H1 (cell line): ENCODE measurements at regions not wholly inside any gene's neighbourhood (a gene's known extent, or its start where the extent isn't known, plus 50 kb on each side); places are given as distances from the start of the nearest gene placed in this dataset.

Experiments used
- ATF3 ChIP-seq: IDR thresholded peaks from 2 replicates; pipeline ENCODE4 v1.6.1; 2011; ENCODE audit warnings: low read depth, mild to moderate bottlenecking, low read length; ENCODE audit not compliant: insufficient read depth
- BRCA1 ChIP-seq: IDR thresholded peaks from 2 replicates; pipeline ENCODE4 v1.6.1; 2012; ENCODE audit warnings: low read depth, low read length, improper control_type of control experiment
- CHD7 ChIP-seq: fragments of 300-600 bp; sonication (generic); IDR thresholded peaks from 2 replicates; pipeline ENCODE4 v1.7.1; 2012; ENCODE audit warnings: low read length, moderate library complexity, mild to moderate bottlenecking, inconsistent platforms; ENCODE audit not compliant: insufficient replicate concordance
- CREB1 ChIP-seq: IDR thresholded peaks from 2 replicates; pipeline ENCODE4 v1.6.1; 2012; ENCODE audit warnings: inconsistent platforms
- CTCF ChIP-seq, 3 experiments: IDR thresholded peaks; 1 replicate in 2 of 3; 2 replicates in 1 of 3; pipeline versions ENCODE4 v1.5.1 to v1.6.1; 2011; ENCODE audit warnings: low read length in 3 of 3, mild to moderate bottlenecking in 3 of 3, inconsistent platforms in 2 of 3, low read depth in 1 of 3, moderate library complexity in 1 of 3; ENCODE audit not compliant: insufficient read depth in 1 of 3; ENCODE audit errors: control extremely low read depth in 1 of 3
- JUND ChIP-seq: IDR thresholded peaks from 2 replicates; pipeline ENCODE4 v1.6.1; 2011; ENCODE audit warnings: mild to moderate bottlenecking, improper control_type of control experiment, low read length
- MAX ChIP-seq: IDR thresholded peaks from 2 replicates; pipeline ENCODE4 v1.6.1; 2012; ENCODE audit warnings: inconsistent platforms
- PHF8 ChIP-seq: fragments of 200-600 bp; sonication (generic); conservative IDR thresholded peaks from 2 replicates; pipeline ENCODE4 v1.7.1; 2012; ENCODE audit warnings: low read depth, mild to moderate bottlenecking, inconsistent platforms, low read length, moderate library complexity
- POLR2A ChIP-seq, 2 experiments: IDR thresholded peaks; 1 replicate in 1 of 2; 2 replicates in 1 of 2; pipeline ENCODE4 v1.6.1; 2011; ENCODE audit warnings: low read depth in 2 of 2, low read length in 2 of 2, mild to moderate bottlenecking in 2 of 2; ENCODE audit errors: control extremely low read depth in 1 of 2
- RAD21 ChIP-seq, 2 experiments: IDR thresholded peaks in 1 of 2; conservative IDR thresholded peaks in 1 of 2; 2 replicates each; pipeline ENCODE4 v1.6.1; 2011; ENCODE audit warnings: low read depth in 2 of 2, low read length in 2 of 2, improper control_type of control experiment in 1 of 2, inconsistent platforms in 1 of 2, mild to moderate bottlenecking in 1 of 2, moderate library complexity in 1 of 2
- SP1 ChIP-seq: IDR thresholded peaks from 2 replicates; pipeline ENCODE4 v1.6.1; 2011; ENCODE audit warnings: low read depth, low read length
- SP4 ChIP-seq: IDR thresholded peaks from 2 replicates; pipeline ENCODE4 v1.6.1; 2012; ENCODE audit warnings: low read length, inconsistent platforms
- TAF1 ChIP-seq: IDR thresholded peaks from 2 replicates; pipeline ENCODE4 v1.6.1; 2011; ENCODE audit warnings: mild to moderate bottlenecking, low read depth, low read length

- TF ChIP-seq RAD21 (IDR thresholded peaks at IDR 0.05 in 1 of 2, conservative IDR thresholded peaks at IDR 0.05 in 1 of 2; ENCODE audit: low read depth in 2 of 2, low read length in 2 of 2): no peak
- no peak for TF ChIP-seq CTCF (IDR thresholded peaks at IDR 0.05; ENCODE audit: control extremely low read depth in 1 of 3, insufficient read depth in 1 of 3, low read depth in 1 of 3, low read length in 3 of 3)
- TF ChIP-seq PHF8: no peak
- no peak for TF ChIP-seq POLR2A (IDR thresholded peaks at IDR 0.05; ENCODE audit: control extremely low read depth in 1 of 2, low read depth in 2 of 2, low read length in 2 of 2)
- no peak for TF ChIP-seq CREB1
- TF ChIP-seq CHD7: no peak
- TF ChIP-seq MAX: no peak
- no peak for TF ChIP-seq BRCA1
- no peak for TF ChIP-seq SP4
- TF ChIP-seq TAF1: no peak
- no peak for TF ChIP-seq ATF3
- no peak for TF ChIP-seq JUND
- TF ChIP-seq SP1: no peak
Observed at GRCh38 chr2:150145299-150145692, 342.2 kb downstream of the RND3 start.
